ENCODE measurements at regions not wholly inside any gene's neighbourhood (a gene's known extent, or its start where the extent isn't known, plus 50 kb on each side); places are given as distances from the start of the nearest gene placed in this dataset.
"Not testable (repeated sequence)": the region's sequence is repeated elsewhere in the genome, so short reads cannot be mapped to it uniquely, and the experiment has no call there.

DNA sequence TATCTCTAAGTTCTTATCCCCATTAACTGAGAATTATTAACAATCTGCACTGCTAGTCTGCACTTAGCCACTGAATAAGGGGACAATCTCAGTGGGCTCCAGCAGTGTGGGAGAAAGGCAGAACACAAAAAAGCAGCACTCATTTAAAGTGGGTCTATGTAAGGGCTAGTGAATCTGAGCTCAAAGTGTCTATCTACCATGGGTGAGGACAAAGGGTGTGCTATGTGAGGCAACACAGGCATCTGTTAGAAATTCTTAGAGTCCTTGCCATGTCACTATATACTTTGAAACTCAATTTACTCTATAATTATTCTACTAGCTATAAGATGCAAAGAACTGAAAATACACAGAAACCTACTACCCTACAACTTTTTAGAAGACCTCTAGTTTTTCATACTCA is 135.8 kb upstream of the TMEM168 start:
- Histone ChIP-seq H4K91ac (ENCODE audit: insufficient read length, low read depth, low read length) (no peak overlapping the region), H2BK15ac (ENCODE audit: low read depth, low read length) (no peak overlapping the region), H3K27me3 (ENCODE audit: insufficient read depth, low read length) (no peaks in the 10 kb centered on the region), H3K56ac (ENCODE audit: insufficient read length, low read depth, low read length) (no peak overlapping the region), H3K9me3 (ENCODE audit: control insufficient read depth, low read depth, low read length) (no peaks in the 10 kb centered on the region), H3K4me1 (ENCODE audit: insufficient read depth, low read length) (peaks cover 3% of the 10 kb centered on the region; the same call in 1 of the 2 replicates), H2AK5ac (ENCODE audit: insufficient read length, low read length) (no peak overlapping the region), H2AFZ (ENCODE audit: low read length) (no peak overlapping the region), H4K8ac (replicated peaks; ENCODE audit: insufficient read length, low read depth, low read length) (no peak overlapping the region), H4K5ac (ENCODE audit: insufficient read length, low read depth, low read length) (no peak overlapping the region), H3K23ac (ENCODE audit: insufficient read length, low read depth, low read length) (no peak overlapping the region), H2BK12ac (ENCODE audit: insufficient read length, low read depth, low read length) (no peak overlapping the region), H2BK5ac (ENCODE audit: insufficient read length, low read length) (no peak overlapping the region), H3K27ac (ENCODE audit: insufficient read length, low read depth, low read length) (no peak overlapping the region), H3K14ac (ENCODE audit: insufficient read depth, low read length) (no peak overlapping the region), H3T11ph (ENCODE audit: low read length) (no peak overlapping the region), H4K20me1 (ENCODE audit: control insufficient read depth, insufficient read depth, insufficient read length) (no peaks in the 10 kb centered on the region), H3K9ac (ENCODE audit: extremely low read depth, insufficient read length, low read length) (no peak overlapping the region), H3K4me2 (ENCODE audit: insufficient read depth, insufficient read length, low read length) (no peak overlapping the region), H3K79me2 (ENCODE audit: insufficient read depth, low read length) (peaks cover 2% of the 10 kb centered on the region; the same call in 1 of the 2 replicates), H3K18ac (ENCODE audit: insufficient read length, low read depth, low read length) (no peak overlapping the region), H2BK120ac (ENCODE audit: low read depth, low read length, poor library complexity, severe bottlenecking) (no peak overlapping the region), H3K23me2 (ENCODE audit: insufficient read length, low read depth, low read length, poor library complexity, severe bottlenecking) (no peaks in the 10 kb centered on the region), H3K79me1 (ENCODE audit: insufficient read depth, low read depth, low read length, poor library complexity, severe bottlenecking) (no peaks in the 10 kb centered on the region), H2BK20ac (ENCODE audit: low read depth, low read length, poor library complexity, severe bottlenecking) (no peak overlapping the region), H3K4ac (ENCODE audit: low read depth, low read length) (no peak overlapping the region)
- Mint-ChIP-seq H3K36me3 (ENCODE audit: insufficient read depth in 1 of 3, low read depth in 3 of 3) (peaks cover 8 to 10% (median 9%) of the 10 kb centered on the region in 3 experiments), H3K27ac (no peak overlapping the region; a peak in 1 of 7 replicates), H3K4me1 (peaks cover 6 to 8% of the 10 kb centered on the region in 2 experiments), H3K27me3 (ENCODE audit: low read depth) (no peaks in the 10 kb centered on the region), H3K9me3 (peaks cover 4 to 11% of the 10 kb centered on the region in 2 experiments; a peak in 3 of 5 replicates), H3K4me3 (no peak overlapping the region)
- DNase-seq = no peak
- TF ChIP-seq, protein P1, sequence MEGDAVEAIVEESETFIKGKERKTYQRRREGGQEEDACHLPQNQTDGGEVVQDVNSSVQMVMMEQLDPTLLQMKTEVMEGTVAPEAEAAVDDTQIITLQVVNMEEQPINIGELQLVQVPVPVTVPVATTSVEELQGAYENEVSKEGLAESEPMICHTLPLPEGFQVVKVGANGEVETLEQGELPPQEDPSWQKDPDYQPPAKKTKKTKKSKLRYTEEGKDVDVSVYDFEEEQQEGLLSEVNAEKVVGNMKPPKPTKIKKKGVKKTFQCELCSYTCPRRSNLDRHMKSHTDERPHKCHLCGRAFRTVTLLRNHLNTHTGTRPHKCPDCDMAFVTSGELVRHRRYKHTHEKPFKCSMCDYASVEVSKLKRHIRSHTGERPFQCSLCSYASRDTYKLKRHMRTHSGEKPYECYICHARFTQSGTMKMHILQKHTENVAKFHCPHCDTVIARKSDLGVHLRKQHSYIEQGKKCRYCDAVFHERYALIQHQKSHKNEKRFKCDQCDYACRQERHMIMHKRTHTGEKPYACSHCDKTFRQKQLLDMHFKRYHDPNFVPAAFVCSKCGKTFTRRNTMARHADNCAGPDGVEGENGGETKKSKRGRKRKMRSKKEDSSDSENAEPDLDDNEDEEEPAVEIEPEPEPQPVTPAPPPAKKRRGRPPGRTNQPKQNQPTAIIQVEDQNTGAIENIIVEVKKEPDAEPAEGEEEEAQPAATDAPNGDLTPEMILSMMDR (conservative IDR thresholded peaks at IDR 0.05) = no peak

DNA sequence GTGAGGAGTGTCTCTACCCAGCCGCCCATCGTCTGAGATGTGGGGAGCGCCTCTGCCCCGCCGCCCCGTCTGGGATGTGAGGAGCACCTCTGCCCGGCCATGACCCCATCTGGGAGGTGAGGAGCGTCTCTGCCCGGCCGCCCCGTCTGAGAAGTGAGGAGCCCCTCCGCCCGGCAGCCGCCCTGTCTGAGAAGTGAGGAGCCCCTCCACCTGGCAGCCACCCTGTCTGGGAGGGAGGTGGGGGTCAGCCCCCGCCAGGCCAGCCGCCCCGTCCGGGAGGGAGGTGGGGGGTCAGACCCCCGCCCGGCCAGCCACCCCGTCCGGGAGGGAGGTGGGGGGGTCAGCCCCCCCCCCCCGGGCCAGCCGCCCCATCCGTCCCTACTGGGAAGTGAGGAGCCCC is 132.4 kb upstream of the TMEM168 start:
- H3K23me2 ChIP-seq (ENCODE audit: insufficient read length, low read depth, low read length, poor library complexity, severe bottlenecking); DNase-seq; H3K27me3 Mint-ChIP-seq (ENCODE audit: low read depth); H4K20me1 ChIP-seq (ENCODE audit: control insufficient read depth, insufficient read depth, insufficient read length); H3K4me1 Mint-ChIP-seq; H3K4me2 ChIP-seq (ENCODE audit: insufficient read depth, insufficient read length, low read length); H3T11ph ChIP-seq (ENCODE audit: low read length); H2BK15ac ChIP-seq (ENCODE audit: low read depth, low read length); H3K18ac ChIP-seq (ENCODE audit: insufficient read length, low read depth, low read length); H2BK12ac ChIP-seq (ENCODE audit: insufficient read length, low read depth, low read length); H3K4me3 Mint-ChIP-seq; H2AK5ac ChIP-seq (ENCODE audit: insufficient read length, low read length); H4K8ac ChIP-seq (replicated peaks; ENCODE audit: insufficient read length, low read depth, low read length); H4K5ac ChIP-seq (ENCODE audit: insufficient read length, low read depth, low read length); H3K56ac ChIP-seq (ENCODE audit: insufficient read length, low read depth, low read length); H3K27me3 ChIP-seq (ENCODE audit: insufficient read depth, low read length); H3K4me1 ChIP-seq (ENCODE audit: insufficient read depth, low read length); H2BK120ac ChIP-seq (ENCODE audit: low read depth, low read length, poor library complexity, severe bottlenecking); H3K4ac ChIP-seq (ENCODE audit: low read depth, low read length); H3K9me3 ChIP-seq (ENCODE audit: control insufficient read depth, low read depth, low read length); H3K27ac Mint-ChIP-seq; H3K79me1 ChIP-seq (ENCODE audit: insufficient read depth, low read depth, low read length, poor library complexity, severe bottlenecking); H3K23ac ChIP-seq (ENCODE audit: insufficient read length, low read depth, low read length); H4K91ac ChIP-seq (ENCODE audit: insufficient read length, low read depth, low read length); H2BK5ac ChIP-seq (ENCODE audit: insufficient read length, low read length); H3K79me2 ChIP-seq (ENCODE audit: insufficient read depth, low read length); H2AFZ ChIP-seq (ENCODE audit: low read length); H3K27ac ChIP-seq (ENCODE audit: insufficient read length, low read depth, low read length); H2BK20ac ChIP-seq (ENCODE audit: low read depth, low read length, poor library complexity, severe bottlenecking); H3K9ac ChIP-seq (ENCODE audit: extremely low read depth, insufficient read length, low read length); H3K14ac ChIP-seq (ENCODE audit: insufficient read depth, low read length): not testable (repeated sequence)
- peaks cover 9 to 14% (median 12%) of the 10 kb centered on the region in 3 experiments for H3K36me3 Mint-ChIP-seq (ENCODE audit: insufficient read depth in 1 of 3, low read depth in 3 of 3)
- WGBS (ENCODE audit: extremely low coverage, insufficient read length, low lambda C conversion rate) = no CpG with 5 or more reads among the region's 25 CpGs
- peaks cover 4 to 11% of the 10 kb centered on the region in 2 experiments; a peak in 3 of 5 replicates for H3K9me3 Mint-ChIP-seq
